ENCODE measurements at regions not wholly inside any gene's neighbourhood (a gene's known extent, or its start where the extent isn't known, plus 50 kb on each side); places are given as distances from the start of the nearest gene placed in this dataset.
"Not testable (repeated sequence)": the region's sequence is repeated elsewhere in the genome, so short reads cannot be mapped to it uniquely, and the experiment has no call there.

- no peak for DNase-seq (ENCODE audit: low read depth)
These were observed 60.2 kb upstream of the ABHD2 start for GRCh38 chr15:89028036-89028435.

GRCh38 chr15:89030311-89030710 is 57.9 kb upstream of the ABHD2 start:
- no peak for DNase-seq (ENCODE audit: low read depth)

- not testable (repeated sequence) for DNase-seq (ENCODE audit: low read depth)
These were observed 56.5 kb upstream of the ABHD2 start for GRCh38 chr15:89031637-89032285.

GRCh38 chr15:89034305-89034704 is 54.0 kb upstream of the ABHD2 start:
- no peak for DNase-seq (ENCODE audit: low read depth)

- DNase-seq (ENCODE audit: low read depth) = no peak
These were observed 53.1 kb upstream of the ABHD2 start for GRCh38 chr15:89035150-89035549.

- DNase-seq (ENCODE audit: low read depth) = no peak
These were observed 52.6 kb upstream of the ABHD2 start for GRCh38 chr15:89035658-89036057.

GRCh38 chr15:89038146-89038545 is 50.1 kb upstream of the ABHD2 start:
- DNase-seq (ENCODE audit: low read depth) = no peak

Measured in stimulated activated CD8-positive, alpha-beta memory T cell treated with anti-CD3 and anti-CD28 coated beads, Interleukin-12 subunit alpha, Interleukin-12 subunit beta, amount 100 ng/mL, for 4 hours (primary cell).